ENCODE measurements at regions not wholly inside any gene's neighbourhood (a gene's known extent, or its start where the extent isn't known, plus 50 kb on each side); places are given as distances from the start of the nearest gene placed in this dataset.

GRCh38 chr1:80202118-80202517, 1195.6 kb upstream of the ADGRL4 start (continued):
- TF ChIP-seq CHD7 (IDR thresholded peaks at IDR 0.05; ENCODE audit: insufficient replicate concordance, low read length) (no peak), CHD1 (IDR thresholded peaks at IDR 0.05; ENCODE audit: low read depth, low read length) (no peak), CTBP2 (IDR thresholded peaks at IDR 0.05; ENCODE audit: borderline replicate concordance, insufficient read depth, insufficient read length, low read length) (no peak)

All from H1 (cell line).